K562 (cell line): ENCODE measurements at regions not wholly inside any gene's neighbourhood (a gene's known extent, or its start where the extent isn't known, plus 50 kb on each side); places are given as distances from the start of the nearest gene placed in this dataset.

Source experiments
- EP400 ChIP-seq: fragments of 450-650 bp; IDR thresholded peaks from 2 replicates; pipeline ENCODE4 v1.6.1; 2017; ENCODE audit warnings: antibody characterized with exemption, mild to moderate bottlenecking, moderate library complexity
- HDAC8 ChIP-seq: fragments of 450-650 bp; IDR thresholded peaks from 2 replicates; pipeline ENCODE4 v1.6.1; 2016; ENCODE audit warnings: mild to moderate bottlenecking, missing genetic modification characterization, moderate library complexity, missing compliant biosample characterization
- ZNF778 ChIP-seq: fragments of 450-650 bp; formaldehyde crosslinking; IDR thresholded peaks from 2 replicates; pipeline ENCODE4 v1.4.0; 2020; ENCODE audit warnings: mild to moderate bottlenecking, moderate library complexity
- TF ChIP-seq, protein P1 (sequence below): fragments of 200-800 bp; sonication (Bioruptor generic); IDR thresholded peaks from 2 replicates; pipeline ENCODE4 v1.6.1; 2016; ENCODE audit warnings: missing genetic modification characterization, missing compliant biosample characterization
- TF ChIP-seq, protein P2 (sequence below): IDR thresholded peaks from 2 replicates; pipeline ENCODE4 v1.6.1; 2016; ENCODE audit warnings: missing genetic modification characterization, missing compliant biosample characterization

DNA sequence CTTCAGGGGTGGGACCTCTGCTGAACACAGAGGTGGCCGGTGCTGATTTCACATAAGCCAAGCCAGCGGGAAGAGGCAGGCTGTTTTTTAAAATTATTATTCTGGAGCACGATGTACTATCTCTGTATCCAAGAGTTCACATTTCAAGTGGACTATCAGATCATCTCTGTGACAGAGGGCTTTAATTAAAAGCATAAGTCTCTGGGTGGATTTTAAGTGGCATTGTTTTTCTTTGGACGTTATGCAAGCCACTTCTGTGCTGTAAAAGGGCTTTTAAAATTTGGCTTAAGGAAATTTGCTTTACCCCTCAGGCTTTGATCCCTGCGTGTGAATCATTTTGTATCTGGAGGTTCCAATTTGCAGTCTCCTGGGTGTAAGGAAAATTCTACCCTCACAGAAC is 124.7 kb downstream of the PALM2AKAP2 start (continued):
- TF ChIP-seq ZNF778 (CRISPR knock-in tag): no peak
- TF ChIP-seq EP400: no peak
- TF ChIP-seq, protein P1, sequence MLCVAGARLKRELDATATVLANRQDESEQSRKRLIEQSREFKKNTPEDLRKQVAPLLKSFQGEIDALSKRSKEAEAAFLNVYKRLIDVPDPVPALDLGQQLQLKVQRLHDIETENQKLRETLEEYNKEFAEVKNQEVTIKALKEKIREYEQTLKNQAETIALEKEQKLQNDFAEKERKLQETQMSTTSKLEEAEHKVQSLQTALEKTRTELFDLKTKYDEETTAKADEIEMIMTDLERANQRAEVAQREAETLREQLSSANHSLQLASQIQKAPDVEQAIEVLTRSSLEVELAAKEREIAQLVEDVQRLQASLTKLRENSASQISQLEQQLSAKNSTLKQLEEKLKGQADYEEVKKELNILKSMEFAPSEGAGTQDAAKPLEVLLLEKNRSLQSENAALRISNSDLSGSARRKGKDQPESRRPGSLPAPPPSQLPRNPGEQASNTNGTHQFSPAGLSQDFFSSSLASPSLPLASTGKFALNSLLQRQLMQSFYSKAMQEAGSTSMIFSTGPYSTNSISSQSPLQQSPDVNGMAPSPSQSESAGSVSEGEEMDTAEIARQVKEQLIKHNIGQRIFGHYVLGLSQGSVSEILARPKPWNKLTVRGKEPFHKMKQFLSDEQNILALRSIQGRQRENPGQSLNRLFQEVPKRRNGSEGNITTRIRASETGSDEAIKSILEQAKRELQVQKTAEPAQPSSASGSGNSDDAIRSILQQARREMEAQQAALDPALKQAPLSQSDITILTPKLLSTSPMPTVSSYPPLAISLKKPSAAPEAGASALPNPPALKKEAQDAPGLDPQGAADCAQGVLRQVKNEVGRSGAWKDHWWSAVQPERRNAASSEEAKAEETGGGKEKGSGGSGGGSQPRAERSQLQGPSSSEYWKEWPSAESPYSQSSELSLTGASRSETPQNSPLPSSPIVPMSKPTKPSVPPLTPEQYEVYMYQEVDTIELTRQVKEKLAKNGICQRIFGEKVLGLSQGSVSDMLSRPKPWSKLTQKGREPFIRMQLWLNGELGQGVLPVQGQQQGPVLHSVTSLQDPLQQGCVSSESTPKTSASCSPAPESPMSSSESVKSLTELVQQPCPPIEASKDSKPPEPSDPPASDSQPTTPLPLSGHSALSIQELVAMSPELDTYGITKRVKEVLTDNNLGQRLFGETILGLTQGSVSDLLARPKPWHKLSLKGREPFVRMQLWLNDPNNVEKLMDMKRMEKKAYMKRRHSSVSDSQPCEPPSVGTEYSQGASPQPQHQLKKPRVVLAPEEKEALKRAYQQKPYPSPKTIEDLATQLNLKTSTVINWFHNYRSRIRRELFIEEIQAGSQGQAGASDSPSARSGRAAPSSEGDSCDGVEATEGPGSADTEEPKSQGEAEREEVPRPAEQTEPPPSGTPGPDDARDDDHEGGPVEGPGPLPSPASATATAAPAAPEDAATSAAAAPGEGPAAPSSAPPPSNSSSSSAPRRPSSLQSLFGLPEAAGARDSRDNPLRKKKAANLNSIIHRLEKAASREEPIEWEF (CRISPR knock-in tag): no peak
- TF ChIP-seq, protein P2, sequence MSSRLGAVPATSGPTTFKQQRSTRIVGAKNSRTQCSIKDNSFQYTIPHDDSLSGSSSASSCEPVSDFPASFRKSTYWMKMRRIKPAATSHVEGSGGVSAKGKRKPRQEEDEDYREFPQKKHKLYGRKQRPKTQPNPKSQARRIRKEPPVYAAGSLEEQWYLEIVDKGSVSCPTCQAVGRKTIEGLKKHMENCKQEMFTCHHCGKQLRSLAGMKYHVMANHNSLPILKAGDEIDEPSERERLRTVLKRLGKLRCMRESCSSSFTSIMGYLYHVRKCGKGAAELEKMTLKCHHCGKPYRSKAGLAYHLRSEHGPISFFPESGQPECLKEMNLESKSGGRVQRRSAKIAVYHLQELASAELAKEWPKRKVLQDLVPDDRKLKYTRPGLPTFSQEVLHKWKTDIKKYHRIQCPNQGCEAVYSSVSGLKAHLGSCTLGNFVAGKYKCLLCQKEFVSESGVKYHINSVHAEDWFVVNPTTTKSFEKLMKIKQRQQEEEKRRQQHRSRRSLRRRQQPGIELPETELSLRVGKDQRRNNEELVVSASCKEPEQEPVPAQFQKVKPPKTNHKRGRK (tag): no peak
- no peak for TF ChIP-seq HDAC8 (tag)
